LNCaP clone FGC (cell line): ENCODE measurements at regions not wholly inside any gene's neighbourhood (a gene's known extent, or its start where the extent isn't known, plus 50 kb on each side); places are given as distances from the start of the nearest gene placed in this dataset.

ENCODE experiments used
- DNase-seq: peaks from one replicate; pipeline ENCODE4 v3.0.0-alpha.2; 2011; ENCODE audit warnings: low read depth
- H3K4me3 ChIP-seq: 2 replicates; pipeline ENCODE4 v1.5.1; 2011; ENCODE audit warnings: mild to moderate bottlenecking, low read depth, low read length, control low read depth
- CTCF ChIP-seq: IDR thresholded peaks from 2 replicates; pipeline ENCODE4 v1.5.1; 2012; ENCODE audit warnings: mild to moderate bottlenecking; ENCODE audit not compliant: control insufficient read depth, insufficient read depth; ENCODE audit errors: extremely low read depth

GRCh38 chr10:92789067-92789466 is 59.3 kb upstream of the EXOC6 start:
- no peak for DNase-seq
- no peak for TF ChIP-seq CTCF
- no peak overlapping the region for H3K4me3 ChIP-seq

GRCh38 chr10:92789786-92790185 is 58.5 kb upstream of the EXOC6 start:
- TF ChIP-seq CTCF: no peak
- H3K4me3 ChIP-seq: no peak overlapping the region
- no peak for DNase-seq

- no peak overlapping the region for H3K4me3 ChIP-seq
- DNase-seq: no peak
- TF ChIP-seq CTCF: no peak
These were observed 57.9 kb upstream of the EXOC6 start for GRCh38 chr10:92790440-92790839.

DNA sequence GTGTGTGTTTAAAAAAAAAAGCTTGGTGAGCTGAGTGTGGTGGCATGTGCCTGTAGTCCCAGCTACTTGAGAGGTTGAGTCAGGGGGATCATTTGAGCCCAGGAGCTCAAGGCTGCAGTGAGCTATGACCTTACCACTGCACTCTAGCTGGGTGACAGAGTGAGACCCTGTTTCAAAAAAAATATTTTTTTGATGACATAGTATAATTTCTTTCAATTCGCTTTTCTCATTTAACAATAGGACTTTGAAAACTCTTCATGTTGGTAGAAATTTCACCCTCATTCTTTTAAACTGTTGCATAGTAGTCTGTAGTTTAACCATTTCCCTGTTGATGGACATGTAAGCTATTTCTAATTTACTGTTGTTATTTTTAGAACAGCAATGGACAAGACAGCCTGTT is 55.7 kb upstream of the EXOC6 start:
- no peak for DNase-seq
- H3K4me3 ChIP-seq: no peak overlapping the region
- no peak for TF ChIP-seq CTCF
